ENCODE measurements at regions not wholly inside any gene's neighbourhood (a gene's known extent, or its start where the extent isn't known, plus 50 kb on each side); places are given as distances from the start of the nearest gene placed in this dataset.
"Not testable (repeated sequence)": the region's sequence is repeated elsewhere in the genome, so short reads cannot be mapped to it uniquely, and the experiment has no call there.

GRCh38 chr10:120115959-120116358, 223.4 kb downstream of the SEC23IP start:
- no peak for DNase-seq

DNA sequence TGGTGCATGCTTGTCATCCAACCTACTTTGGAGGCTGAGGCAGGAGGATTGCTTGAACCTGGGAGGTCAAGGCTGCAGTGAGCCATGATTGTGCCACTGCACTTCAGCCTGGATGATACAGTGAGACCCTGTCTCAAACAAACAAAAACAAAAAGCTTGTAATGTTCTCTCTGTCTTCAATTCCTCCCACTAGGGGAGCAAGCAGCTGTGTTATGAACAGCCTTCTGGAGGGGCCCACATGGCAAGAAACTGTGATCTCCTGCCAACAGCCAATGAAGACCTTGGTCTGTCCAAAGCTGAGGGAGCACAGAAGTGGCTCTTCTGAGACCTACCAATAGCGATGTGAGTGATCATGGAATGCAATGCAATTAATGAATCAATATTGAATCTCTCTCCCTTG, 229.2 kb downstream of the SEC23IP start:
- no peak for DNase-seq

- DNase-seq, result no peak
These were observed 238.7 kb downstream of the SEC23IP start for GRCh38 chr10:120131183-120131582.

DNA sequence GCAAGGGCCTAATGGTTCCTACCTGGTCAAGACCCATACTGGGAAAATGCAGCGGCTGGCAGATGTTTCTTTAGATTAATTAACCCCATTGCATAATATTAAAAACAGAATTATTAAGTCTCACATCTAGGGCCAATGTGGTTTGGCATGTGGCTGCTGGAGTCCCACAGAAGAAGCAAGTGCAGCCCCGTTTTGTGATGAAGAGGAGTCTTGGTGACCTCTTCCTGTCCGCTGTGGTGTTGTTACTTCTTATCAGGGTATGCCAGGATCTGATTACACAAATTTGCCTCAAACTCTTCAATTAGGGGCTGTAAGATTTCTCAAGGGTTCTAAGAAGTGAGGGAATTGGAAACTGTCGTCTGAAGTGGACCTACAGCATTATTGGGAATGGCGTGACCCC, 240.3 kb downstream of the SEC23IP start:
- no peak for DNase-seq

DNA sequence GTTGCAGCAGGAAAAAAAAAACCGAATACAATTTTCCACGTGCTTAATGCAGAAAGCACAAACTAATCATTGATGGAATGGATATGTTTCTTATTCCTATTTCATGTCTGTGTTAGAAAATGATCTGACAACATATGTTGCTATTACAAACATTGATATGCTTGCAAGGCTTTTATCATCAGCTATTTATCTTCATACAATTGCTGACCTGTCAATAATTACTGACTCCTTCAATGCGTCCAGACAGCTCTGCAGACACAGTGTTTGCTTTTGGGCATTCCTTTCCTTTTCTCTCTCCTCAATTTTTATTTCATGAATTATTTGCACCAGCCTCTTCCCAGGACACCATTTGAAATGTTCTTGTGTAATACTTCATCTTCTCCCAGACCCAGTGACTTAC, 246.2 kb downstream of the SEC23IP start:
- no peak for DNase-seq

DNA sequence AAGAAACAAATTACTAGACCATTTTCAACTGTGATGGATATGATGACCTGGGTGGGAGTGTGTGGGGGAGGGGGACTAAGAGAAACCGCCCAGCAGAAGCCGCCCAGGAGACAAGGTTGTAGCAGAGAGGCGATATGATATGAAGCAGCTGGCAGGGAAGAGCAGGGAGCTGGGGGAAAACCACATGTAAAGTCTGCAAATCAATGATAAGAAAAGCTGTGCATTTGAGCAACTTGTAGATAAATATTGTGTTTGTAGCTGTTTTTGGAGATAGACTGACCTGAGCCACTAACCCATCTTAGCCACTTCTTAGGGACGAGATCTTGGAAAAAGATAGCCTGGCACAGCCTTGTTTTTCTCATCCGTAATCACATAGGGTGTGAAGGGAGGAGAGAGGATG, 252.6 kb downstream of the SEC23IP start:
- DNase-seq, result no peak

DNA sequence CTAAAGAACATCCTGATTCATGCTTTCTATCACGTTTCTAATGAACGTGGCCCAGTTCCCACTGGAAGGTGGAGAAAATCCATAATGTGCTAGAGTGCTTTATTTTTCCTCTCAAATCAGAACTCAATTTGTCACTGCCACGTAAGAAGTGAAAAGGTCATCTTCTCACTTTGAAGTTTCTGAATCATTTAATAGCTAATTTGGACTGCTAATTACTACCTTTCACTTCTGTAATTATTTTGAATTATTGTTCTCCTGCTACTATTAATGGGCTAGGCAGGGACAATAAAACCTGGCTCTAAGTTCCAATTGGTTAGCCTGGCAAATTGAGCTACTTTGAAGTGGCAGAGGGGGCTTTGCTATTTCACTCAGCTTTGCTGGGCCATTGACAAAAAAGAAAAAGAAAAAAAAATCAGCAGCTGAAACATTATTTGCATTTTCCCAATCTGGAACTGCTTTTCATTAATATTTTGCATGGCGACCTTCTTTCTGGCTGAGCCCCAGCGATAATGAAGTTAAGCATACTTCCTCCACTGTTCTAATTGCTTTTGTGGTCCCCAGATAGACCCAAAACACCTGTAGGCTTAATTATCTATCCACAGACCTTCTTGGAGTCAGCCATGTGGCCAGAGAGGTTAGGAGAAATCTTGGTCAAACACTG, 264.2 kb downstream of the SEC23IP start:
- no peak for DNase-seq

- no peak for DNase-seq
These were observed 268.6 kb downstream of the SEC23IP start for GRCh38 chr10:120161111-120161510.

GRCh38 chr10:120162471-120162870, 269.9 kb downstream of the SEC23IP start:
- DNase-seq, result no peak

DNA sequence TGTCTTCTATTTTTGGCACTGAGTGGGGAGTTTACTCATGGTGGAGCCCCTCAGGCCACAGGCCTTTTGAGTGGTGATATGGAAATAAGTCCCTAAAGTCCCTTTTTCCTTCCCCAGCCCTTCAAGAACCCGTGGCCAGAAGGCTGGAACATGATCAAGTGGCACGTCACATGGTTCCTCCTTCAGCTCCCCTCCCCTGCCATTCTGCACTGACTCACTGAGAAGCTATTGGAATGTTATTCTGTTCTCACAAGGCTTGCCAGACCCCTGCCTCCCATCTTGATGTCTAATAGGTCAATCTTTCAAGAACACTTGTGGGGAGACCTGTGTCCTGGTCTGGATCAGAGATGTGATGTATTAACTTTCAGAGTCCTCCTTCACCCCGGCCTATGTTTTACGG, 279.8 kb downstream of the SEC23IP start:
- DNase-seq, result no peak

DNA sequence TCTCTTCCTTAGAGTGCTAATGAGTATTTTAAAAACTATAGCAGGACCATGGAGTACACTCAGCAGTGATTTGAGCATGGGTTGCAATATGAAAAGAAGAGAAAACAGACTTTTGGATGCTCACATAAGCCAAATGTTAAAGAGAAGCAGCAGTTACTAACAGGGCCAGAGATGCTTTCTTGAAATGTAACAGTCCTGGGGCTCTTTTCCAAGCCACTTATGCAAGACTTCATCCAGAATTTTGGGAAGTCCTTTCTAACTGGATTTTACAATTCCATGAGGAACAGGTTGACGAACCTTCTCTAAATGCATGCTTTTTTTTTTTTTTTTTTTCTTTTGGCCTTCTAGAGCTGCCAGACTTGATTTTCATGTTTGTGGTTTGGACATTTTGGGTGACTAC, 282.0 kb downstream of the SEC23IP start:
- no peak for DNase-seq

DNA sequence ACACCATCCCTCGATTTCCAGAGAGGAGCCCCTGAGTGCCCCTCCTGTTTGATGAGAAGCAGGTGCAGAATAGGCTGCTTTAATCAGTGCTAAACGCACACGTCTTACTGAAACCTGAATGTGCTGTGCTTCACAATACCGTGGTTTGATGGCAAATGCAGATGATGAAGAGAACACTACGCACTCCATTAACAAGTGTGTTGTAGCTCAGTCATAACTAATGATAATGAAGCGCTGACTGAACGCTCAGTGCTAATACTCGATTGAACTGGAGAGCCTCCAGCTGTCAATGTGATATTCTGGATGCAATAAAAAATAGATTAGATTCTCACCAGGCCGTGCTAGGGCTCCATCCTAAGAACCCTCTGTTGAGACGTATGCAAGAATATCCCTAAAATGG, 279.7 kb upstream of the PLPP4 start:
- no peak for DNase-seq

GRCh38 chr10:120180160-120180559, 276.9 kb upstream of the PLPP4 start:
- no peak for DNase-seq

- no peak for DNase-seq
These were observed 275.9 kb upstream of the PLPP4 start for GRCh38 chr10:120181154-120181553.

- DNase-seq, result no peak
These were observed 274.6 kb upstream of the PLPP4 start for GRCh38 chr10:120182431-120182830.

DNA sequence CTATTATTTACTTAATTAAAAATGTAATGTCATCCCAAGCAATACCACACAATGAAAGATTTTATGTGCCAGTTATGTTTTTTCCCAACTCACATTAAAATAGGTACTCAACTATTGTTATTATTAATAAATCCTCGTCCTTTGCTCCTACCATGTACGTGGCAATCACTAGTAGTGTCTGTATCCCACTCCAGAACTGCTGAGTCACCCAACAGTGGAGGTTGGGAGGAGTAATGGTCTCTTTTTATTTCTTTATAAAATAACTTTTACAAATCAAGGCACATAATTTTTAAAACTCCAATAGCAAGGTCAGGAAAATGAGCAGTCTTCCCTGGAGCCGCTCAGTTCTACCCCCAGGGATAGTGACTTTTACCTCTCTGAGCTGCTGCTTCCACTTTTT, 273.5 kb upstream of the PLPP4 start:
- no peak for DNase-seq

DNA sequence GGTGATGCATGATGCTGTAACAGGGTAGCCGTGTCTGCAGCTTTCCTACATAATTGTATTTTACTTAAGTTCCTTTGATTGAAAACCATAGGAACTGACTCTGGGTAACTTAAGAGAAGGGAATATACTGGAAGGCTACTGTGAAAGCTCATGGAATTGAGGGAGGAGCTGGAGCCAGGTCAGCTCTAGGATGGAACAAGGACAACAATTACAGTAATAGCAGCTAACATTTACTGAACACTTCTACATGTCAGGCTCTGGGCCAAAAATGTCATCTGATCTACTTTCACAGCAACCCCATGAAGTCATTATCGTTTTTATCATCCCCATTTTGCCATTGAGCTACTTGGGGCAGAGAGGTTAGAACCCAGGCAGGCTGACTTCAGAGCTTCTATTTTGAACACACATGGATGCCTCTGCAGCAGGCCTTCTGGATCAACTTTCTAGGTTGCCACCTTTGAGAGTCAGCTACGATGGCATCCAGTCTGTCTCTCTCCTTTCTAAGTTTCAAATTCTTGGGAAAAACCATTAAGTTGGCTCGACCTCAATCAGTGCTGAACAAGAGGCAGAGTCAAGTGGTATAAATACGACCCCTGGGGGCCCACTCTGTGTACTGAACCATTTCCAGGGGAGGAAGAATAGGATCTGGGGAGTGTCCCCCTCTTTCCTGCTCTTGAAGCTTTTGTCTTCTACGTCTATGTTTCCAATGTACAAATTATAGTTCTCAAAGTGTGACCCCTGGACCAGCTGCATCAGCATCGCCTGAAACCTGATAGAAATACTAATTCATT, 272.3 kb upstream of the PLPP4 start:
- no peak for DNase-seq

GRCh38 chr10:120186506-120186905, 270.5 kb upstream of the PLPP4 start:
- DNase-seq, result no peak

- not testable (repeated sequence) for DNase-seq
These were observed 269.9 kb upstream of the PLPP4 start for GRCh38 chr10:120187168-120187567.

DNA sequence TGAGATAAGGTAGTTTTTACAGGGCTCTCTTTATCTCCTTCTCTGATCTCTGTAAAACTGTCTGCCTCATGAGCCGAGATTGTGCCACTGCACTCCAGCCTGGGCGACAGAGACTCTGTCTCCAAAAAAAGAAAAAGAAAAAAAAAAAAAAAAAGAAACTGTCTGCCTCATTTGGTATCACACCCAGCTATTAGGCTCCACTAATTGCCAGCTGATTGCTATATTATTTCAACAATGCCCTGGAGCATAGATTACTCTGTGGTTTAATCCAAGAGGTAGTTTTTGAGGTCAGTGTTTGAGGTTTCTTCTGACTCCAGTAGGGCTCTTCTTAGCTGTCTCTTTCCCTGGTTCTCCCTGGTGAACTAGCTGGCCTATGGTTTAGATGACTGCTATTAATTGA, 268.1 kb upstream of the PLPP4 start:
- no peak for DNase-seq

- DNase-seq, result no peak
These were observed 260.9 kb upstream of the PLPP4 start for GRCh38 chr10:120195984-120196712.

DNA sequence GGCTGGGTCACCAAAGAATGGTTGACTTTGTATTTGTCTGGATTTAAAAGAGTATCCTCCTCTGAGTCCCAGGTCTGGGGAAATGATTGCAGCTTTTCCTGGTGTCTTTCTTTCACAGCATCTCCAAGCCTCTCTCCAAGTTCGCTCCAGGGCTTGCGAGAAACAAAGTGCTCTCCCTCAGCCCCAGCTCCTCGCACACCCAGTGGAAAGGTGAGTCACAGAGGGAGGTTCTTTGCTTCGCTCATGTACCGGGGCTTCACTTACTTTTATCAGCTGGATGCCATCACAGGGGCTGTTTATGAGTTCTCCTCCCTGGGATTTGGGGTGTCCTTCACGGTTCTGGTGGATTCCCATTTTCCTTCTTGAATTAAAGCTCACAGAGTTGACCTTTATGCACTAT, 252.2 kb upstream of the PLPP4 start:
- no peak for DNase-seq

DNA sequence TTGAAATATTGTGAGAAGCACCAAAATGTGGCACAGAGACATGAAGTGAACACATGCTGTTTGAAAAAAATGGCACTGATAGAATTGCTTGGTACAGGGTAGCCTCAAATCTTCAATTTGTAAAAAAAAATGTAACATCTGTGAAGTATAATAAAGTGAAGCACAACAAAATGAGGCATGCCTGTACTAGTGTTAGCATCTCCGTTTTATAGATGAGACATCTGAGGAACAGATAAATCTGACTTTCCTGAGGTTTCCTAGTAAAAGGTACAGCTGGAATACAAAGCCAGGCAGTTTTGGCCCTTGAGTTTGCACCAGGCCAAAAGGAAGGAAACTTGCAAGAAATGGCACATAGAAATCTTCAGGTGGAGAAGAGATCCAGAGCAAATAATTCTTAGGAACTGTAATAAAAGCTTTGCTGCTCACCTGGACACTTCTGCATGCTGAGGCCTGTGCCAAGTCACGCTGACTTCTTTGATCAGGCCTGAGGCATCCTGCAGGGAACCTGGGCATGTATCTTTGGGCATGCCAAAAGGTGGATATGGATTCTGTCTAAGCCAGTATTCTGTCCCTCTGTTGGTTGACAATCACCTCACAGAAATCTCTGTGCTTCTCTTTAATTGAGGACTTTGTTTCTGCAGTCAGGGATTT, 251.5 kb upstream of the PLPP4 start:
- no peak for DNase-seq

GRCh38 chr10:120208488-120208887, 248.5 kb upstream of the PLPP4 start:
- no peak for DNase-seq
